HG03108 (cell line): ENCODE measurements at regions not wholly inside any gene's neighbourhood (a gene's known extent, or its start where the extent isn't known, plus 50 kb on each side); places are given as distances from the start of the nearest gene placed in this dataset.

Experiments used
- ATAC-seq: cut with Tn5 transposase; IDR thresholded peaks from one replicate; pipeline ENCODE4 v1.9.1; 2021; ENCODE audit warnings: moderate library complexity; ENCODE audit not compliant: unreplicated experiment

DNA sequence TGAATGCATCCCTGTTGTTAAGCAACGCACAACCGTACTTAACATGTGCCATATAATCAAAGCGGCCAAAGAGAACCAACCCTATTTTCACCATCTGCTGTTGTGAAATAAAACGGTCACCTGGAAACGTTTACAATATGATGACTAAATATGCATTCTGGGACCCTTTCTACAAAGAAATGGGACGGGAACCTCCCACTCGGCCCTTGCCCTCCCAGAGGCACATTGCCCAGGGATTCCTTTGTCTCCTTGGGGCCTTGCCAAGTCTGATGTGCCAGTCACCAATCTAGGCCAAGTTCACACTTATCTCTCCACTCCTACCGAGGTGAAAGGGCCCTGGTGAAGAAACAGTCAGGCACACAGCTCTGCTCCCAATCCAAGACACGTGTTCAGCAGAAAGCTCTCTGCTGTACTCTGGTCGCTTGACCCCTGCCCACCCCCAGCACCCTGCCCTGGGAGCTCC is 427.4 kb upstream of the JARID2 start:
- ATAC-seq, result no peak

DNA sequence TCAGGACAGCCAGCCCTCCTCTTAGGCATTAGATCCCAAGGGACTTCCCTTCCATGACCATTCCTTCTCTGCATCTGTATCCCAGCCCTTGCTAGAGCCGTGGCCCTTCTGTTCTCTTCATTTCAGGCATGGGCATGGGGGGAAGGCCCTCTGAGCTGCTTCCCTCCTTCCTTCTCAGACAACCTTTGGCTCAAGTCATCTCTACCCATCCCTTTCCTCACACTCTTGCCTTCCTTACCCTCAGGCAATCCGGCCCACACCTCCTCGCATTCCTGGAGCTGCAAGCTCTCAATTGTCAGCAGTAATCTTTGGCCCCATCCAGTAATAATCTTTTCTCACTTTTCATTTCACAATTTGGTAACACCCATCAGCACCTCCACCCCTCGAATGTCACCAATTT is 426.9 kb upstream of the JARID2 start:
- ATAC-seq, result no peak

DNA sequence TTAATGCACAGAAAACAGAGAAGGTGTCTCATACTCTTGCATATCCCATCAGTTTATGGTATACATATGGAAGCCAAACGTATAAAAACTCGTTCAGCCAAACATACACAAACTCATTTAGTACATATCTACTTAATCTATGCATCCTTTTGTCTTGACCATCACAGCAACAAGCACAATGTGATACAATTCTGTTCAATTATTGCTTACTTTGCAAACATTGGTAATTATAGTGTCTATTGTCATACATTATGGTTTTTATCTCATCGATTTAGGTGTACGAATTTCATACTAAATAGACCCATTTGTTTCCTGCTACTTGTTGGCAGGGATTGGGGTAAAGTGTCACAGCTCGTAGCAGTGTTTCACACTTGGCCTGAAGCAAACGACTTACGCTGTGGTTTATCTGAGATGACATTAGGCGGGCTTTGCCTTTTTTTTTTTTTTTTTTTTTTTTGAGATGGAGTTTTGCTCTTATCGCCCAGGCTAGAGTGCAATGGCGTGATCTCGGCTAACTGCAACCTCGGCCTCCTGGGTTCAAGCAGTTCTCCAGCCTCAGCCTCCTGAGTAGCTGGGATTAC is 425.9 kb upstream of the JARID2 start:
- ATAC-seq, result no peak

DNA sequence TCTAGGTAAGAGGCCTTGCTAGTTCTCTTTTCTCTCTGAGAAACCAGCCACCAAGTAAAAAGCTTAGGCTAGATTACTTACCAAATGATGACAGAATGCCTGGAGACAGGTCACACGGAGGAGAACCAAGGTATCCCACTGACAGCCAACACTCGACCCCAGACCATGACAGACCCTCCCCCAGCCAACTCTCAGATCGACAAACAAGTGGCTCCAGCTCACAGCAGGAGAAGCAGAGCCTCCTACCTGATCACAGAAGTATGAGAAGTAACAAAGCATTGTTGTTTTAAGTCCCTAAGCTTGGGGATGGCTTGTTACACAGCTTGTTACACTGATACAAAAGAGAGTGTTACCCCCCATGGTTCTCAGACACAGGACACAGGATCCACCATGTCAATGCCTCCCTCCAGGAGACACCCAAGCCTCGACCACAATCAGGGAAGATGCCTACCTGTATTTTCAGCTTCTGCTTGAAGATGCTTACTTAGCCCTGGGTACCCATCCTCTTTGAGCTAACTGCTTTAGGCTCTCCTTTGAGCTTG is 423.8 kb upstream of the JARID2 start:
- ATAC-seq, result no peak

DNA sequence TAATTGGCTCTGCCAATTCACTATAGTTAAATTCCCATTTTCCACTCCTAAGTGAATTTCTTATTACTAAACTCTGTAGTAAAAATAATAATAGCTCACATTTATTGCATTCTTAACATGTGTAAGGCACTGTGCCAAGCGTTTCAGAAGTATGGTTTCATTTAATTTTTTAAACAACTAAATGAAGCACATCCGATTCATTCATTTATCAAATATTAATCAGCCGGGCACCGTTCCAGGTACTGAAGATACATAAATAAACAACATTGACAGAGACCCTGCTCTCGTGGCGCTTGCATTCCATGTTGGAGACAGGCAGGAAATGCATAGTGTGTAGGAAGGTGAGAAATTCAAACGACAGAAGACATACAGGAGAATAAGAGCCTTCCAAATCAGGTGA is 423.2 kb upstream of the JARID2 start:
- ATAC-seq, result no peak

DNA sequence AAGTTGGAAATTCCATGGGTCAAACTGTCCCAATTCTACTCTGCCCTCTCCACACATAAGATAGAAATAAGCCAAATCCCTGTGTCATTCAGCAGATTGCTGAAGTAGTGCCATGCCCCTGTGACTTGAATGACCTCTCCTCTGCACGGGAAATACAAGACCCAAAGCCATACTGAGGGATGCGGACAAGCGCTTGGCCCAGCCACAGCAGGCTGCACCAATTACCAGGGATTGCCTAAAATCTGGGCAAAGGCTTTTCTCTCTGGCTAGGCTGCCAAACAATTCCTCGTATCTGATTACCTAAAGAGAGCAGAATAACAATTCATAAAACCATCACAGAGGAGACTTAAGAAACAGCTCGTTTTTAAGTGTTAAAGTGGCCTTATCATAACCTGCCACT is 421.8 kb upstream of the JARID2 start:
- ATAC-seq, result no peak

DNA sequence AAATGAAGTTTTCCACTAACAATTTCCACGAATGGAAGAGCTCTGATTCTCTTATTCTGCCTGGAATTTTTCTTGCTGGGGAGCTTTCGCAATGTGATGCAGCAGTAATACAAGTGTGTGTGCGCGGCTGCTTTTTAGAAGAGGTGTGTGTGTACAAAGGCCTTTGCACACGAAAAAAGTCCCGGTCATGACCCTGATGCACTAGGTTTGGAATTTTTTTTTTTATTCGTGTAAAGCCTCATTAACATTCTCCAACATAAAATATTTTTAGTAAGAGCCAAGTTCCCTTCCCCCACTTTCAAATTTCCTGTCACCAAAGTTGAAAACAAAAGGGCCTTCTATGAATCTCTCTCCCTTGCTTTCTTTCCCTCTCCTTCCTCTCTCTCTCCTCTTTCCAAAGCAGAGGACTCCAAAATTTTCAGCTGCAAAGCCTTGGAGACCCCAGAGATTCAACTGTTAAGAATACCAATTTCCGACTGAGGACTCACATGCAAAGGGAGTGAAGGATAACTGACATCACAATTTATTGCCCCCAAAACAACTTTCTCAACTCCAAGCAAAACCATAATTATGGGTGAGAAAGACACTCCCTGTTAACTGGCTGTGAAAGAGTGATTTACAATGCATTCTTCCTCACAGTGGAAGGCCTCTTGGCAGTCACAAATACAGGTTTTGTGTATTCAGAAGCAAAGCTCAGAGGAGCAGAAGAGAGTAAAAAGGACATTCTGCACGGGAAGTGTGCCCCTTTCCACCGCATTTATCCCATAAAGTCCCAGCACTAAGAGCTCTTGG is 421.2 kb upstream of the JARID2 start:
- ATAC-seq, result no peak

DNA sequence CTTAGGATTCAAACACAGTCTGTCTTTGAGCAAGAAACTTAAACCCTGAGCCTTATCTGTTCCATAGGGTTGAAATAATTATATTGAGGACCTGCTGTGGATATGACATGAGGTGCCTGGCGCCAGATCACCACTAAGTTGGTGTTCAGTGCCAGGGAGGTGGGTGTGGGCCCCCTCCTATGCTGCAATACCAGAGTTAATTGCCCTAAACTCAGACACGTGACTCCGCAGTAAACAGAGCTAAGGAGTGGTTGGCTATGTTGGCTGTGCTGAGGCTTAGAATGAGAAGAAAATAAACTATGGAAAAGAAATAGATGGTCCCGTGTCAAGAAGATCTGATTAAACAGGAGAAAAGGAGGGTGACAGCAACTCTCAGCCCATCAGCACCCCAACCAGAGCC is 419.4 kb upstream of the JARID2 start:
- ATAC-seq, result no peak

DNA sequence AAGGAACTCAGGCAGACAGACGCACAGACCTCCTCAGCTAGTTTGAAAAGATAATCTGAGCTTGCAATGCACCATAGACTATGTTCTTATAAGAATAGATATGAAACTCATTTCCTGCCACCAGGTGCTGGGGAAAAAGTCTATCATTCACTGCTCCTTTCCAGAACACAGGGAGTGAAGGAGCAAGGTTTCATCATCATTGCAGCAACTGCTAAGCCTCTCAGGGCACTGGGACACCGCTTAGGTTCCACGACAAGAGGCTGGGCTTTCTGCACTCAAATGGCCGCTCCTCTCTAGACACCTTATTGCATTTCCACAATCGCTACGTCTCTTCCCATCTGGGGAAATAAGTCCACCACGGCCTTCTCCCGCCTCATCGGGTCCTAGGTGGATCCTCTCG is 418.5 kb upstream of the JARID2 start:
- no peak for ATAC-seq

DNA sequence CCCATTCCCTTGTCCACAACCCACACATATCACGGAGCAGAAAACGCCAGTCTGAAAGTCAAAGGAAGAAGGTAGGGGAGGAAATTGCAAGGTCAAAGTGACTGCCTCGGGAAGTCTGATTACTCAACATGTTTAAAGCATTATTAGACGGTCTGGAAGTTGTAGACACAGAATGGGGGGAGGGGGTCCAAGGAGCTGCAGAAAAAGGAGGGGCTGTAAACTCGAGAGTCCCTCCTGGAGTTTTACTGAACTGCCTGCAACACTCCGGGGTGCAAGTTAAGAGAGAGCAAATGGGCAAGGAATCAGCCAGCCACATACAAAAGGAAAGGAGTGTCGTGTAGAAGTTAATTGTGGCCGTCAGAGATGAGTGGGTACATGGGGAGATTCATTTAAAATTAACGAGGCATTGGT is 417.7 kb upstream of the JARID2 start:
- no peak for ATAC-seq

DNA sequence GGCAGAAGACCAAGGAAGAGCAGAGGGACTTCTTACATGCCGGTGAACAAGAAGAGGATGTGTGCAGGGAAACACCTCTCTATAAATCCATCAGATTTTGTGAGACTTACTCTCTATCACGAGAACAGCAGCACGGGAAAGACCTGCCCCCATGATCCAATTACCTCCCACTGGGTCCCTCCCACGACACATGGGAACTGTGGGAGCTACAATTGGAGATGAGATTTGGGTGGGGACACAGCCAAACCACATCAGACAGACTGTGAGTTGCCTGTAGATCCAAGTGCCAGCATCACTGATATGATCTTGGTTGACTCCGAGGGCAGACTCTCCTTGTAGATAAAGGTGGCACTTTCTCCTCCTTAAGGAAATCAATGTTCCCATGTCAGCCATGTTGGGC is 414.8 kb upstream of the JARID2 start:
- no peak for ATAC-seq

DNA sequence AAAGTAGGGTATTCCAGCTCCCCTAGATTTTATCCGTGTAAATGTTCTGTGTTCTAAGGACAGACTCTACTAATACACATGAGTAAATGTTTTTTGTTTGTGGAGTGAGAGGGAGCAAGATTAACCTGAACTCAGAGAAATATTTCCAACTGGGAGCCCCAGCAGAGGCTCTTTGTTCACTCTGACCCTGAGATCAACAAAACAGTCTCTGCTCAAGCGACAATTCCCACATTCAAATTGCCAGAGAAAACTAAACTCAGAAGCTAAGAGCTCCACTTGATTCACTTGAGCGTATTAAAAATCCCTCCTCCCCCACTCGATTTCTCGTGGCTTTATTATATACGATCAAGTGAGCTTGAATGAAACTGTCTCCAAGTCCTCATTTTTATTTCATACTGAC is 413.9 kb upstream of the JARID2 start:
- no peak for ATAC-seq

DNA sequence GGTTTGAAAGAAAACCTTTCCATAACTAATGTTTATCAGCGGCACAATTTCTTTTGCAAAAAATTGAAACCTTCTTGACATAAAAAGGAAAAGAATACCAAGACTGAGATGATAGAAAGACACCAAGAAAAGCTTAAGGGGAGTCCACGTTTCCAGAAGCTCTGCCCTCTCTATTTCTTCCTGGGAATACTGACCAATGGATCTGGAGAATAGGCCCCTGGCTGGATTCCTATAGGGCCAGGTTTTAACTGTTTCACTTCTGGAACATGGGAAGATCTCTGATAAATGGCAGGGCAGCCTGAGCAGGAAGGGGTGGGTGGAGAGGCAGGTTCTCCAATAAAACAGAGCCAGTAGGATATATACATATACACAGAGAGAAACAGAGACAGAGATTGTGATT is 413.4 kb upstream of the JARID2 start:
- ATAC-seq, result no peak

DNA sequence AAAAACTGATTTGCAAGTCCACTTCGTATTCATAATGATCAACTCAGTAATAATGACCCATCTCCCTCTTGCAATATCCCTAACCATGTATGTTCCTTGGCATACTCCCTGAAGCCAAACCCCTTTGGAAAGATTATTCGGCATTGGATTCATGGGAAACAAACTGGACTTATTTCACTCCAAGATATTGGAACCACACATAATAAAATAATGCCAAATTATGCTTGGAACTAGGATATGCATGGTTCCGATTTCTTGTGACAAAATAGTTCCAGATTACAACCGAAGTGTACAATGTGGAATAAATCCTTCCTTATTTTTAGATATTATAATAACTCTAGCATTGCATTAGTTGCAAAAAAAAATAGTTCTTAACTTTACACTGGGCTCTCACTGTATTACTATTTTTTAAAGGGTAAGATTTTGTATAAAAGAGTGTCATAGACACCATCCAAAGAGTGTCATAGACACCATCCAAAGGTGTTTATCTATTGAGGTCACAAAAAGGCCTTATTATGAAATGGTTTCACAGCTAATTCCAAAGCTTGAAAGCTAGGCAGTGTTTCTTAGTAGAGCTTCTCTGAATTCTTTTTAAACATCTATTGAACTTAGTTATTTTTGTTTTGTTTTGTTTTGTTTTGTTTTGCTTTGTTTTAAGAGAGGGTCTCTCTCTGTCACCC is 410.9 kb upstream of the JARID2 start:
- no peak for ATAC-seq

DNA sequence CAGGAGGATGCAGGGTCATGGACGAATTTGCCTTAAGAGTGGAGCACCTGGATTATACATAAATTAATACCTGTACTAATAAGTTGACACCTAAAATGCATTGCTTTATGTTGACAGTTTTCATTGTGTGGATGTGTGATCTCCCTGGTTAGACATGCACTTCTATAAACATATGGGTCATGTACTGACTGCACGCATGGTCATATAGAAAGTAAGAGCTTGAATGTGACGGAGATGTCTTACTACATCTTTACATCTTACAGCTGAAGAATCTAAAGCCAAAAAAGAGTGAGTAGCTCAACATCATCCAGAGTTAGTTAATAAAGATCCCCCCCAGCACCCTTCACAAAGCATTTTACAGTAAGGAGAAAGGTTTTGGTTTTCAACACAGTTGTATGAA is 408.4 kb upstream of the JARID2 start:
- ATAC-seq, result no peak

DNA sequence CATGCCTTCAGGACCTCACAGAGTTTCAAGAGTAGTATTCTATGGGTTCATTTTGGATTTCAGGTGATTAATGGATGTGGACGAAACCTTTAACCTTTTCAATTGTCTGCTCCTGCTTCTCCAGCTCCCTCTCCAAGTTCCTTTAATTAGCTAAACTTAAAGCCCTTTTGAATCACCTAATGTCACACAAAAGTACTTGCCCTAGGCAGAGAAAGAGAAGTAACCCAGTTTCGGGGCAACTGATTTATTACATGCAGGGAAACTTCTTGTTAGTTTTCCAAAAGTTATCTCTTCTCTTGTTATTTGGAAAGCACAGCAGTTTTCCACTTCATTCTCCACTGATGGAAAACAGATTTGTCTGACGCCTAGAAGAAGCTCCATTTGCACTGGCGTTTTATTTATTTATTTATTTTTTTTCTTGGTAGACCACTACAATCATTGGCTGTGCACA is 407.7 kb upstream of the JARID2 start:
- ATAC-seq, result no peak

DNA sequence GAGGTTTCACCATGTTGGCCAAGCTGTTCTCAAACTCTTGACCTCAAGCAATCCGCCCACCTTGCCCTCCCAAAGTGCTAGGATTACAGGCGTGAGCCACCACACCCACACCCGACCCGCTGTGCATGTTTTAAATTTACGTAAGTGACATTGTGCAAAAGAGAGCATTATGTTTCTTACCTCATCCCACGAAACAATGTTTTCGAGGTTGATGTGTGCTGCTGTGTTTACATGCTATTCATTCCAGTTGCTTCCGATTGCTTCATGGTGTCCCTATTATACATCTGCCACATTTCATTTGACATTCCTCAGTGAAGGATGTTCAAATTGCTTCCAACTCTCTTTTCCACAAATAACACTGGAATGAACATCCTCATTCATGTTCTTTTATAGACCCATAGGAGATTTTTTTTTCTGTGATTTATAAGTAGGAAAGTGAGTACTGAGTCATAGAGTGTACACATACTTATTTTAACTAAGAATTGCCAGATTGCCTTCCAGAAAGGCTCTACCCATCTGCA is 403.9 kb upstream of the JARID2 start:
- no peak for ATAC-seq

DNA sequence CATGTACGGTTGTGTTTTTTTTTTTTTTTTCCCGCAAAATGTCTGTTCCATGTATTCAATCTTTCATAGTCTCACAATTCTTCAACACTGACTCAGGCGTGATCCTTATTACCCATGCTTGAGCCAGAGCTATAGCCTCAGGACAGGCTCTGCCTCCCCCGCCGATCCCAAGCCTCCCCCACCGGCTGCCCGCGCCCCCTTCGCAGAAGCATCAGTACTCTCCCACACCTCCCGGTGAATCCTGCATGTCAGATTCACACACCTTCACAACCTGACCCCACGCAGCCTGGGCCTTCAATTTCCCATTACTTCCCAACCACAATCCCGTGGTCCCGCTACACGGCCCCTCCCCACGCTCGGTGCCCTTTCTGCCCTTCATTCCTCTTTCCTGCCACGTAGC is 401.5 kb upstream of the JARID2 start:
- no peak for ATAC-seq

DNA sequence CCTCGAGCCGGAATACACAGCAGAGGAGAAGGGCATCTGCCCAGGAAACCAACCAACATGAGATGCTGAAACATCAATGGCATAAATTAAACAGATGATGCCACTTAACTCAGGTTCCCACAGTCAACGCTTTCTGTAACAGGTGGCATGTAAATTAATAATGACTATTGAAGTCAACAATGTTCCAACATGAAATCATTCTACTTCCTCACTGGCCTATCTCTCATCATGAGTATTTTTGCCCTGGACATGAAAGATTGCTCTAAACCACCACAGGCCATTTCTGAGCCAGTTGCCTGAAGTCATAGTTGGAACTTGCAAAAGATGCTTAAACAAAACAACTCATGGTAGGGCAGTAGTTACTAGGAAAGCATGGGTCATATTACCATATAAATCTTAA is 397.9 kb upstream of the JARID2 start:
- ATAC-seq, result no peak

DNA sequence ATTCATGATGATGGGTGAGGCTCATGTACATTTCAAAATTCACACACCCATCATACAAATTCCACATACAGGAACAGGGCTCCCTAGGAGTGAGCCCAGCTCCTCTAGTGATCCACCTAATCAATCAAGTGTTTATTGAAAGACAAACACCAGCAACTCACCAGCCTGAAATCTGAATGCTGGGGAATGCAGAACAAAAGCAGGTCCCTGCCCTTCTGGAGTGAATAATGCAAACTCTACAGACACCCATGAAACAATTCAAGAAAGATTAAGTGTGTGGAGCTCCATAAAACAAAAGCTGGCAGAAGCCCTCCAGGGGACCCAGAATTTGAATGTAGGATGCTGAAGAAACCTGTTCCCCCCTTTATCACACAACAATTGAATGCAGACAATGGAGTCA is 396.7 kb upstream of the JARID2 start:
- ATAC-seq, result no peak

DNA sequence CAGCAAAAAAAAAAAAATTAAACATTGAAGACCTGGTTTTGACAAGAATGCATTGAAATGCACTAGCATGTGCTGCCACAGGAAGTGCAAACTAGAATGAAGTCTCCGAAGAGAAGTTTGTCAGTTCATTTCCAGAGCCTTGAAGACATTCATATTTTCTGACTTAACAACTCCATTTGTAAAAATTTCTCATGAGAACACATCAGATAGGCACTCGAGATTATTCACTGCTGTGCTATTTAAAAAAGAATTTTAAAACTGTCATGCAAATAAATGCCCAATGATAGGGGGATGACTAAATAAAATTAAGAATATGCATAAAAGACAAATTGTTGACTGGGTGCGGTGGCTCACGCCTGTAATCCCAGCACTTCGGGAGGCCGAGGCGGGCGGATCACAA is 394.6 kb upstream of the JARID2 start:
- no peak for ATAC-seq

DNA sequence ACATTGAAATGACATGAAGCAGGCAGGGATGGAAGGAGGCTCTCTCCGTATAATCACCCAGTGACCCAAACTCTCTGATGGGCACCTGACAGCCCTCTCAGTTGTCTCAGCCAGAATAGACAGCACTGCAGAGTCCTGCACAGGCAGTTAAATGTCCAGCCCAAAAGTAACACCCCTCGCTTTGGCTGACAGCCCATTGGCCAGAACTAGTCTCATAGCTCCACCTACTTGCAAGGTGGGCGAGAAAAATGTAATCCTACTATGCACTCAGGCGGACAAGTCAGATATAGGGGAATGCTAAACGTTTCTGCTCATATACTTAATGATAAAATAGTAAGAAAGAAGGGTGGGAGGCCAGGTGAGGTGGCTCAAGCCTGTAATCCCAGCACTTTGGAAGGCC is 393.5 kb upstream of the JARID2 start:
- ATAC-seq, result no peak
